ENCODE measurements at regions not wholly inside any gene's neighbourhood (a gene's known extent, or its start where the extent isn't known, plus 50 kb on each side); places are given as distances from the start of the nearest gene placed in this dataset.

- TF ChIP-seq TSHZ2 (CRISPR knock-in tag; IDR thresholded peaks at IDR 0.05) = no peak
- TF ChIP-seq ZNF565 (CRISPR knock-in tag; conservative IDR thresholded peaks at IDR 0.05; ENCODE audit: low read depth) = no peak
- no peak for TF ChIP-seq OSR1 (CRISPR knock-in tag; IDR thresholded peaks at IDR 0.05)
- TF ChIP-seq PATZ1 (CRISPR knock-in tag; IDR thresholded peaks at IDR 0.05; ENCODE audit: borderline replicate concordance) = no peak
- TF ChIP-seq TOX (CRISPR knock-in tag; IDR thresholded peaks at IDR 0.05; ENCODE audit: borderline replicate concordance) = no peak
- no peak for TF ChIP-seq PPARA (CRISPR knock-in tag; IDR thresholded peaks at IDR 0.05; ENCODE audit: borderline replicate concordance)
- TF ChIP-seq ARNTL (CRISPR knock-in tag; IDR thresholded peaks at IDR 0.05; ENCODE audit: borderline replicate concordance, low read depth) = no peak
- TF ChIP-seq GLIS3 (CRISPR knock-in tag; IDR thresholded peaks at IDR 0.05) = no peak
- TF ChIP-seq CSRNP3 (CRISPR knock-in tag; IDR thresholded peaks at IDR 0.05) = no peak
- no peak for TF ChIP-seq ISL1 (CRISPR knock-in tag; IDR thresholded peaks at IDR 0.05)
Observed at GRCh38 chr10:3567291-3567963, 217.6 kb downstream of the KLF6 start.
